H9 (cell line): ENCODE measurements at regions not wholly inside any gene's neighbourhood (a gene's known extent, or its start where the extent isn't known, plus 50 kb on each side); places are given as distances from the start of the nearest gene placed in this dataset.

ENCODE experiments used
- DNase-seq: peaks from one replicate; pipeline ENCODE4 v3.0.0-alpha.2; 2017
- H2AFZ ChIP-seq: one replicate; pipeline ENCODE4 v1.6.1; 2013; ENCODE audit warnings: mild to moderate bottlenecking, low read length, control low read depth, moderate library complexity
- H2AK5ac ChIP-seq: 2 replicates; pipeline ENCODE4 v1.6.1; 2013; ENCODE audit warnings: low read length, control low read depth, mixed read lengths; ENCODE audit not compliant: insufficient read length
- H2BK120ac ChIP-seq: one replicate; pipeline ENCODE4 v1.6.1; 2013; ENCODE audit warnings: low read depth, mild to moderate bottlenecking, low read length, control low read depth, inconsistent platforms; ENCODE audit not compliant: poor library complexity, severe bottlenecking
- H2BK12ac ChIP-seq: 2 replicates; pipeline ENCODE4 v1.6.1; 2013; ENCODE audit warnings: low read length, control low read depth, mixed read lengths, low read depth; ENCODE audit not compliant: insufficient read length
- H2BK15ac ChIP-seq: 2 replicates; pipeline ENCODE4 v1.6.1; 2013; ENCODE audit warnings: low read depth, low read length, control low read depth
- H2BK20ac ChIP-seq: one replicate; pipeline ENCODE4 v1.6.1; 2013; ENCODE audit warnings: low read depth, mild to moderate bottlenecking, low read length, control low read depth, inconsistent platforms; ENCODE audit not compliant: poor library complexity, severe bottlenecking
- H2BK5ac ChIP-seq: 2 replicates; pipeline ENCODE4 v1.6.1; 2013; ENCODE audit warnings: low read length, control low read depth, mixed read lengths; ENCODE audit not compliant: insufficient read length
- H3K14ac ChIP-seq: 2 replicates; pipeline ENCODE4 v1.6.1; 2013; ENCODE audit warnings: low read length, control low read depth; ENCODE audit not compliant: insufficient read depth
- H3K18ac ChIP-seq: 2 replicates; pipeline ENCODE4 v1.6.1; 2013; ENCODE audit warnings: low read depth, mild to moderate bottlenecking, mixed read lengths, low read length, control low read depth; ENCODE audit not compliant: insufficient read length
- H3K23ac ChIP-seq: 2 replicates; pipeline ENCODE4 v1.6.1; 2013; ENCODE audit warnings: low read length, control low read depth, mixed read lengths, low read depth; ENCODE audit not compliant: insufficient read length
- H3K23me2 ChIP-seq: 2 replicates; pipeline ENCODE4 v1.6.1; 2013; ENCODE audit warnings: low read depth, mild to moderate bottlenecking, mixed read lengths, low read length, control low read depth; ENCODE audit not compliant: insufficient read length, poor library complexity, severe bottlenecking
- H3K27ac ChIP-seq: 2 replicates; pipeline ENCODE4 v1.5.1; 2013; ENCODE audit warnings: low read length, control low read depth, mixed read lengths, low read depth; ENCODE audit not compliant: insufficient read length
- H3K27me3 ChIP-seq: 2 replicates; pipeline ENCODE4 v1.6.1; 2013; ENCODE audit warnings: low read length, control low read depth, inconsistent platforms; ENCODE audit not compliant: insufficient read depth
- H3K4ac ChIP-seq: 2 replicates; pipeline ENCODE4 v1.6.1; 2013; ENCODE audit warnings: low read depth, mild to moderate bottlenecking, control low read depth, inconsistent platforms, low read length, moderate library complexity
- H3K4me1 ChIP-seq: 2 replicates; pipeline ENCODE4 v1.6.1; 2013; ENCODE audit warnings: low read length, control low read depth, inconsistent platforms; ENCODE audit not compliant: insufficient read depth
- H3K4me2 ChIP-seq: 2 replicates; pipeline ENCODE4 v1.6.1; 2013; ENCODE audit warnings: low read length, control low read depth, mixed read lengths; ENCODE audit not compliant: insufficient read length, insufficient read depth
- H3K56ac ChIP-seq: 2 replicates; pipeline ENCODE4 v1.6.1; 2013; ENCODE audit warnings: low read depth, mild to moderate bottlenecking, mixed read lengths, low read length, control low read depth; ENCODE audit not compliant: insufficient read length
- H3K79me1 ChIP-seq: 2 replicates; pipeline ENCODE4 v1.6.1; 2013; ENCODE audit warnings: low read depth, mild to moderate bottlenecking, moderate library complexity, low read length, control low read depth, inconsistent platforms; ENCODE audit not compliant: insufficient read depth, poor library complexity, severe bottlenecking
- H3K79me2 ChIP-seq: 2 replicates; pipeline ENCODE4 v1.6.1; 2013; ENCODE audit warnings: low read length, control low read depth, inconsistent platforms; ENCODE audit not compliant: insufficient read depth
- H3K9ac ChIP-seq: 2 replicates; pipeline ENCODE4 v1.6.1; 2013; ENCODE audit warnings: low read length, control low read depth, mixed read lengths; ENCODE audit not compliant: insufficient read length; ENCODE audit errors: extremely low read depth
- H3K9me3 ChIP-seq: one replicate; pipeline ENCODE4 v1.6.1; 2013; ENCODE audit warnings: low read depth, low read length, inconsistent platforms; ENCODE audit not compliant: control insufficient read depth
- H3T11ph ChIP-seq: one replicate; pipeline ENCODE4 v1.6.1; 2013; ENCODE audit warnings: mild to moderate bottlenecking, low read length, control low read depth, inconsistent platforms
- H4K20me1 ChIP-seq: one replicate; pipeline ENCODE4 v1.6.1; 2013; ENCODE audit not compliant: control insufficient read depth, insufficient read length, insufficient read depth
- H4K5ac ChIP-seq: 2 replicates; pipeline ENCODE4 v1.6.1; 2013; ENCODE audit warnings: low read depth, mild to moderate bottlenecking, mixed read lengths, low read length, control low read depth; ENCODE audit not compliant: insufficient read length
- H4K8ac ChIP-seq: replicated peaks from 2 replicates; pipeline ENCODE4 v1.6.1; 2013; ENCODE audit warnings: low read length, control low read depth, mixed read lengths, low read depth; ENCODE audit not compliant: insufficient read length
- H4K91ac ChIP-seq: 2 replicates; pipeline ENCODE4 v1.6.1; 2013; ENCODE audit warnings: low read depth, mild to moderate bottlenecking, moderate library complexity, mixed read lengths, low read length, control low read depth; ENCODE audit not compliant: insufficient read length
- H3K27ac Mint-ChIP-seq, 3 experiments: 2 replicates in 2 of 3; 3 replicates in 1 of 3; pipeline ENCODE4 v1.8.0; 2020 to 2021; ENCODE audit warnings: mixed read lengths in 3 of 3, mild to moderate bottlenecking in 1 of 3, moderate library complexity in 1 of 3
- H3K27me3 Mint-ChIP-seq: 2 replicates; pipeline ENCODE4 v1.8.0; 2021; ENCODE audit warnings: low read depth, mild to moderate bottlenecking, moderate library complexity, mixed read lengths
- H3K36me3 Mint-ChIP-seq, 3 experiments: 2 replicates in 2 of 3; 3 replicates in 1 of 3; pipeline ENCODE4 v1.8.0; 2020 to 2021; ENCODE audit warnings: low read depth in 3 of 3, mixed read lengths in 3 of 3; ENCODE audit not compliant: insufficient read depth in 1 of 3
- H3K4me1 Mint-ChIP-seq, 2 experiments: 2 replicates each; pipeline ENCODE4 v1.8.0; 2020; ENCODE audit warnings: mixed read lengths in 2 of 2
- H3K4me3 Mint-ChIP-seq, 2 experiments: 2 replicates in 1 of 2; 3 replicates in 1 of 2; pipeline ENCODE4 v1.8.0; 2020 to 2021; ENCODE audit warnings: mild to moderate bottlenecking in 2 of 2, mixed read lengths in 2 of 2, moderate library complexity in 1 of 2
- H3K9me3 Mint-ChIP-seq, 2 experiments: 2 replicates in 1 of 2; 3 replicates in 1 of 2; pipeline ENCODE4 v1.8.0; 2020; ENCODE audit warnings: mild to moderate bottlenecking in 2 of 2, mixed read lengths in 2 of 2, moderate library complexity in 1 of 2
- CTCF ChIP-seq: fragments of 200-600 bp; sonication (generic); conservative IDR thresholded peaks from 3 replicates; pipeline ENCODE4 v1.8.0; 2021; ENCODE audit warnings: antibody characterized with exemption, mild to moderate bottlenecking
- WGBS: extraction: QIAGEN DNeasy Blood & Tissue Kit; methylation state at CpG from one replicate; pipeline ENCODE4 v1.1.7; 2013; ENCODE audit warnings: missing lambda C conversion rate, low lambda C conversion rate, mixed read lengths; ENCODE audit not compliant: insufficient read length; ENCODE audit errors: extremely low coverage; 5-methylcytosine and 5-hydroxymethylcytosine counted together

- Histone ChIP-seq H3K14ac (no peak overlapping the region), H2BK120ac (no peak overlapping the region), H3K23me2 (no peaks in the 10 kb centered on the region), H3K79me2 (no peaks in the 10 kb centered on the region), H2BK15ac (no peak overlapping the region), H3K4me1 (no peaks in the 10 kb centered on the region), H4K91ac (no peak overlapping the region), H3T11ph (no peak overlapping the region), H2BK12ac (no peak overlapping the region), H2AFZ (no peak overlapping the region), H3K4me2 (no peak overlapping the region), H3K9ac (no peak overlapping the region), H3K27ac (no peak overlapping the region), H3K18ac (no peak overlapping the region), H2AK5ac (no peak overlapping the region), H4K5ac (no peak overlapping the region), H4K20me1 (no peaks in the 10 kb centered on the region), H3K4ac (no peak overlapping the region), H3K23ac (no peak overlapping the region), H2BK20ac (no peak overlapping the region), H3K56ac (no peak overlapping the region), H3K79me1 (no peaks in the 10 kb centered on the region), H4K8ac (no peak overlapping the region), H3K9me3 (no peaks in the 10 kb centered on the region), H3K27me3 (no peaks in the 10 kb centered on the region), H2BK5ac (no peak overlapping the region)
- Mint-ChIP-seq H3K36me3 (no peaks in the 10 kb centered on the region; a peak in 2 of 7 replicates), H3K4me1 (0 out of 4 replicates have a peak, but pooled peaks cover 0 to under 1% of the 10 kb centered on the region in 2 experiments), H3K4me3 (no peak overlapping the region), H3K27ac (peak overlapping the region in 1 of 3 experiments; percentile 32; a peak in 1 of 7 replicates), H3K27me3 (no peaks in the 10 kb centered on the region), H3K9me3 (0 out of 5 replicates have a peak, but pooled peaks cover 0 to 3% of the 10 kb centered on the region in 2 experiments)
- no peak for TF ChIP-seq CTCF
- DNase-seq: no peak
- no CpG with 5 or more reads among the region's 1 CpG for WGBS
Observed at GRCh38 chr12:85680881-85681280, 155.3 kb downstream of the RASSF9 start.
